CD4-positive, alpha-beta T cell (primary cell): ENCODE measurements at regions not wholly inside any gene's neighbourhood (a gene's known extent, or its start where the extent isn't known, plus 50 kb on each side); places are given as distances from the start of the nearest gene placed in this dataset.

Source experiments
- ATAC-seq: fragments of 200-7000 bp; cut with Tn5 transposase; one replicate; pipeline ENCODE4 v1.10.0; 2022; ENCODE audit warnings: mild to moderate bottlenecking; ENCODE audit not compliant: poor library complexity
- CTCF ChIA-PET: fragments of 350-600 bp; sonication (Branson Sonifier 250); formaldehyde crosslinking; loops from one replicate; lab custom pipeline; 2021; ENCODE audit warnings: antibody characterized with exemption, inconsistent platforms; lab: Charles Lee
- POLR2A ChIA-PET: fragments of 350-600 bp; sonication (Branson Sonifier 250); formaldehyde crosslinking; loops from one replicate; lab custom pipeline; 2021; ENCODE audit warnings: antibody characterized with exemption, inconsistent platforms; lab: Charles Lee
- DNase-seq, 14 experiments: peaks; one replicate each; pipeline ENCODE4 v3.0.0-alpha.2; 2013 to 2020; ENCODE audit warnings: mixed read lengths in 2 of 14
- H3K27ac ChIP-seq, 2 donors: one replicate each; pipeline versions ENCODE4 v1.5.1 to v1.7.0; 2013; ENCODE audit warnings: low read length in 2 of 2, low read depth in 1 of 2, mild to moderate bottlenecking in 1 of 2
- H3K27me3 ChIP-seq, 2 experiments: 1 replicate in 1 of 2; 2 replicates in 1 of 2; pipeline versions ENCODE4 v1.6.1 to v1.7.0; 2013; ENCODE audit warnings: low read length in 2 of 2, control low read depth in 1 of 2, mild to moderate bottlenecking in 1 of 2, moderate library complexity in 1 of 2; ENCODE audit not compliant: insufficient read depth in 2 of 2, control insufficient read depth in 1 of 2
- H3K36me3 ChIP-seq: one replicate; pipeline ENCODE4 v1.6.1; 2013; ENCODE audit warnings: low read length, control low read depth; ENCODE audit not compliant: insufficient read depth
- H3K4me1 ChIP-seq: one replicate; pipeline ENCODE4 v1.6.1; 2013; ENCODE audit warnings: low read length, control low read depth; ENCODE audit not compliant: insufficient read depth
- H3K4me3 ChIP-seq: one replicate; pipeline ENCODE4 v1.5.1; 2013; ENCODE audit warnings: mild to moderate bottlenecking, low read length, moderate library complexity
- H3K9me3 ChIP-seq, 2 experiments: 1 replicate in 1 of 2; 2 replicates in 1 of 2; pipeline versions ENCODE4 v1.6.1 to v1.7.0; 2013; ENCODE audit warnings: low read length in 2 of 2, mild to moderate bottlenecking in 2 of 2, control low read depth in 1 of 2, moderate library complexity in 1 of 2; ENCODE audit not compliant: control insufficient read depth in 1 of 2, insufficient read depth in 1 of 2
- H3K27ac Mint-ChIP-seq: one replicate; pipeline ENCODE4 v1.8.0; 2020; ENCODE audit warnings: mixed read lengths
- H3K27me3 Mint-ChIP-seq: one replicate; pipeline ENCODE4 v1.8.0; 2021; ENCODE audit warnings: mixed read lengths
- H3K36me3 Mint-ChIP-seq: one replicate; pipeline ENCODE4 v1.8.0; 2021; ENCODE audit warnings: low read depth, mixed read lengths
- H3K4me1 Mint-ChIP-seq: one replicate; pipeline ENCODE4 v1.8.0; 2021; ENCODE audit warnings: low read depth, mixed read lengths
- H3K4me3 Mint-ChIP-seq: one replicate; pipeline ENCODE4 v1.8.0; 2020; ENCODE audit warnings: mild to moderate bottlenecking, mixed read lengths
- H3K9me3 Mint-ChIP-seq: one replicate; pipeline ENCODE4 v1.8.0; 2020; ENCODE audit warnings: mixed read lengths
- CTCF ChIP-seq: fragments of 200-600 bp; IDR thresholded peaks from one replicate; pipeline ENCODE4 v1.8.0; 2022; ENCODE audit warnings: antibody characterized with exemption, mild to moderate bottlenecking
- intact Hi-C, 2 experiments: fragments of 100-400 bp; cut with DNase I in 1 of 2; cut with micrococcal nuclease in 1 of 2; formaldehyde crosslinking; loops; one replicate each; pipeline versions ENCODE4 v1.15.1 to v1.9.0; 2023 to 2025; cut with DNase I, micrococcal nuclease

- no peak for TF ChIP-seq CTCF
- intact Hi-C loops, result no loop called here
- H3K27ac ChIP-seq, result no peak overlapping the region
- H3K4me3 ChIP-seq, result no peak overlapping the region
- Mint-ChIP-seq H3K9me3 (no peaks in the 10 kb centered on the region), H3K27ac (no peak overlapping the region), H3K36me3 (no peaks in the 10 kb centered on the region), H3K27me3 (peaks cover 17% of the 10 kb centered on the region), H3K4me3 (no peak overlapping the region), H3K4me1 (no peaks in the 10 kb centered on the region)
- H3K4me1 ChIP-seq, result no peaks in the 10 kb centered on the region
- no peaks in the 10 kb centered on the region for H3K9me3 ChIP-seq
- ChIA-PET POLR2A (no interaction called here), CTCF (no interaction called here)
- peaks cover 0 to 7% of the 10 kb centered on the region in 2 experiments for H3K27me3 ChIP-seq
- ATAC-seq, result no peak
- no peaks in the 10 kb centered on the region for H3K36me3 ChIP-seq
- peak in 1 of 14 experiments; percentile 6 for DNase-seq
Measured at GRCh38 chr22:22404598-22405284, 103.8 kb downstream of the ZNF280B start.

GRCh38 chr22:22406445-22407027 is 102.0 kb downstream of the ZNF280B start:
- H3K27me3 ChIP-seq, result peaks cover 5 to 7% of the 10 kb centered on the region in 2 experiments
- no peak for TF ChIP-seq CTCF
- no peaks in the 10 kb centered on the region for H3K36me3 ChIP-seq
- ATAC-seq (no peak), DNase-seq (no peak)
- no peaks in the 10 kb centered on the region for H3K4me1 Mint-ChIP-seq
- intact Hi-C loops, result no loop called here
- H3K4me3 ChIP-seq, result no peak overlapping the region
- ChIA-PET POLR2A (no interaction called here), CTCF (interaction anchor here (1.0 kb wide), 1 partner anchor 26 kb away, joined by 3 read pairs; no protein-coding TSS in a partner anchor)
- no peak overlapping the region for H3K27ac ChIP-seq
- no peak overlapping the region for H3K27ac Mint-ChIP-seq
- H3K9me3 Mint-ChIP-seq, result no peaks in the 10 kb centered on the region
- H3K36me3 Mint-ChIP-seq, result no peaks in the 10 kb centered on the region
- no peaks in the 10 kb centered on the region for H3K4me1 ChIP-seq
- H3K4me3 Mint-ChIP-seq, result no peak overlapping the region
- H3K27me3 Mint-ChIP-seq, result peaks cover 25% of the 10 kb centered on the region
- no peaks in the 10 kb centered on the region for H3K9me3 ChIP-seq

DNA sequence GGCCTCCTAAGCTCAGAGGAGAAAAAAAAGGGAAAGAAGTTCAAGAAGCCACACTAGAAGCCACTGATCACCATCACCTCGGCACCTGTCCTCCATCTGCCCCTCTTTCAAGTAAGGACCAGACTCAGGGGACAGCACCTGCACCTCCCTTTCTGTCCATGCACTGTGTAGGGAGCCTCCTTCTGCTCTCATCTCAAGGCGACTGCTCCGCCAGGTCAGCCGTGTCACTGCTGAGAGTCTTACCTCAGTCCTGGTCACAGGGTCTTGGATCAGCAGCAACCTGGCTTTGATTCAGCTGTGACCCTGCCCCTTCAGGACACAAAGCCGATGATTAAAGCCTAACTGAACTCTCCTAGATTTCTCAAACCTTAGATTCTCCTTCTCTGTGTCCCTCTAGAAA is 101.5 kb downstream of the ZNF280B start:
- Histone ChIP-seq H3K4me1 (no peaks in the 10 kb centered on the region), H3K9me3 (no peaks in the 10 kb centered on the region), H3K4me3 (no peak overlapping the region), H3K27ac (no peak overlapping the region), H3K36me3 (no peaks in the 10 kb centered on the region), H3K27me3 (peaks cover 5 to 7% of the 10 kb centered on the region in 2 experiments)
- intact Hi-C loops, result no loop called here
- Mint-ChIP-seq H3K4me3 (no peak overlapping the region), H3K27ac (no peak overlapping the region), H3K4me1 (no peaks in the 10 kb centered on the region), H3K9me3 (no peaks in the 10 kb centered on the region), H3K27me3 (peaks cover 30% of the 10 kb centered on the region), H3K36me3 (no peaks in the 10 kb centered on the region)
- TF ChIP-seq CTCF, result no peak
- CTCF ChIA-PET, result interaction anchor here (1.0 kb wide), 1 partner anchor 25 kb away, joined by 3 read pairs; no protein-coding TSS in a partner anchor
- no peak for DNase-seq
- no peak for ATAC-seq
- POLR2A ChIA-PET, result no interaction called here
